K562 (cell line): ENCODE measurements at regions not wholly inside any gene's neighbourhood (a gene's known extent, or its start where the extent isn't known, plus 50 kb on each side); places are given as distances from the start of the nearest gene placed in this dataset.

Source experiments
- CTCF ChIP-seq, 3 experiments: IDR thresholded peaks in 2 of 3; conservative IDR thresholded peaks in 1 of 3; 2 replicates each; pipeline ENCODE4 v1.5.1; 2011 to 2012; ENCODE audit warnings: low read length in 3 of 3, mild to moderate bottlenecking in 3 of 3, control low read depth in 2 of 3, improper control_type of control experiment in 1 of 3, inconsistent platforms in 1 of 3, low read depth in 1 of 3, mixed read lengths in 1 of 3, moderate library complexity in 1 of 3; ENCODE audit not compliant: insufficient read depth in 2 of 3
- E2F6 ChIP-seq, 2 experiments: IDR thresholded peaks; 2 replicates each; pipeline ENCODE4 v1.6.1; 2011; ENCODE audit warnings: borderline replicate concordance in 1 of 2, control low read depth in 1 of 2, low read depth in 1 of 2, low read length in 1 of 2, mild to moderate bottlenecking in 1 of 2, mixed read lengths in 1 of 2, moderate library complexity in 1 of 2; ENCODE audit not compliant: insufficient read depth in 1 of 2, insufficient read length in 1 of 2, poor library complexity in 1 of 2, severe bottlenecking in 1 of 2; ENCODE audit errors: extremely low read depth in 1 of 2
- ESRRA ChIP-seq: fragments of 450-650 bp; IDR thresholded peaks from 2 replicates; pipeline ENCODE4 v1.6.1; 2014; ENCODE audit warnings: low read depth, mild to moderate bottlenecking, moderate library complexity, borderline replicate concordance
- EZH2 ChIP-seq: IDR thresholded peaks from 2 replicates; pipeline ENCODE4 v1.6.1; 2012; ENCODE audit warnings: low read depth, mild to moderate bottlenecking, inconsistent platforms, low read length, borderline replicate concordance
- FOXA1 ChIP-seq: fragments of 450-650 bp; IDR thresholded peaks from 2 replicates; pipeline ENCODE4 v1.6.1; 2016; ENCODE audit warnings: mild to moderate bottlenecking, borderline replicate concordance
- HDAC2 ChIP-seq: fragments of 450-650 bp; IDR thresholded peaks from 2 replicates; pipeline ENCODE4 v1.6.1; 2016; ENCODE audit warnings: mild to moderate bottlenecking
- PHB2 ChIP-seq: fragments of 450-650 bp; IDR thresholded peaks from 2 replicates; pipeline ENCODE4 v1.6.1; 2017; ENCODE audit warnings: low read depth
- SMAD1 ChIP-seq: fragments of 150-350 bp; IDR thresholded peaks from 2 replicates; pipeline ENCODE4 v1.6.1; 2014; ENCODE audit warnings: low read length, low read depth; ENCODE audit not compliant: partially characterized antibody
- TF ChIP-seq, protein P1 (sequence below): sonication (generic); formaldehyde crosslinking; IDR thresholded peaks from 2 replicates; pipeline ENCODE4 v1.9.0; 2022; ENCODE audit warnings: mild to moderate bottlenecking, missing genetic modification reagents

GRCh38 chr4:35494955-35495354, 749.4 kb downstream of the ARAP2 start:
- TF ChIP-seq CTCF (IDR thresholded peaks at IDR 0.05 in 2 of 3, conservative IDR thresholded peaks at IDR 0.05 in 1 of 3; ENCODE audit: insufficient read depth in 2 of 3, low read depth in 1 of 3, low read length in 3 of 3) = no peak
- no peak for TF ChIP-seq SMAD1
- no peak for TF ChIP-seq E2F6 (IDR thresholded peaks at IDR 0.05; ENCODE audit: borderline replicate concordance in 1 of 2, extremely low read depth in 1 of 2, insufficient read depth in 1 of 2, insufficient read length in 1 of 2, low read depth in 1 of 2, low read length in 1 of 2, poor library complexity in 1 of 2, severe bottlenecking in 1 of 2)
- no peak for TF ChIP-seq FOXA1
- no peak for TF ChIP-seq EZH2
- TF ChIP-seq, protein P1, sequence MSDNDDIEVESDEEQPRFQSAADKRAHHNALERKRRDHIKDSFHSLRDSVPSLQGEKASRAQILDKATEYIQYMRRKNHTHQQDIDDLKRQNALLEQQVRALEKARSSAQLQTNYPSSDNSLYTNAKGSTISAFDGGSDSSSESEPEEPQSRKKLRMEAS (CRISPR knock-in tag) = no peak
- TF ChIP-seq ESRRA = no peak
- TF ChIP-seq HDAC2 = no peak
- no peak for TF ChIP-seq PHB2
